UCSD-AML1 (cell line): ENCODE measurements at regions not wholly inside any gene's neighbourhood (a gene's known extent, or its start where the extent isn't known, plus 50 kb on each side); places are given as distances from the start of the nearest gene placed in this dataset.

Experiments used
- DNase-seq: peaks from one replicate; lab custom pipeline; 2025; ENCODE audit not compliant: unreplicated experiment; lab: John Stamatoyannopoulos, UW

GRCh38 chr5:6274846-6275543, 103.4 kb downstream of the MED10 start:
- no peak for DNase-seq

DNA sequence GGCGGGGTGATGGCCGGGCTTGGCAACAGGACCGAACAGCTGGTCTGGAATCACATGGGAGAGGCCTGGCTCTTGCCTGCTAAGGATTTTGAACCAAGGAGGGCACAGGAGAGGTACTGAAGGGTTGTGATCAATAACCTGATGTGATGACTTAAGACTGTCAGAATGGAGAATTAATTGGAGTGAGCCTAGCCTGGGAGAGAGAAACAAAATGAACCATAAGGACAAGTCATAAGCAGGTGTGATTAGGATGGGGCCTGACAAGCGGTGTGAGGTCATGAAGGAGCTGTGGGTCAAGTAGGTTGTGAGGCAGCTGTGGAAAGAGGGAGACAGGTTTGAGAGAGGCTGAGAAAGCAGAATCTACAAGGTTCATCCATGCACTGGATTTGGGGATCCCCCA, 104.6 kb downstream of the MED10 start:
- DNase-seq: no peak

GRCh38 chr5:6273090-6273735, 105.1 kb downstream of the MED10 start:
- no peak for DNase-seq

DNA sequence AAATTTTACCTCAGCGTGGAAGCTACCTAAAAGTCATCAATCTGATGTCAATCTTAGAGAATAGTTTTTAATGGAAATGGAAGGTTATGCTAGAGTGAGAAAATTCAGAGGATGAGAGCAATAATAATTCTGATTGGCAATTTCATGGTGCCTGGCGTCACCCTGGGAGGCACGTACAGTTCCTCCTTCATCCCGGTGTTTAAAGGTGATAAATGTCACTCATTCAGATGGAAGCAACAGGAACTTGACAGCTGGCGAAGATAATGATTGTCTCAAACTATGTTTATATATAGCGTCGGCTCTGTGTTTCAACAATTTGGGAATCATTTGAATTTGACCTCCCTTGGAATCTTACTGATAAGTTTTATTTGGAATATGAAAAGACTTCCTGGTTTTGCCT, 108.4 kb downstream of the MED10 start:
- DNase-seq: no peak

GRCh38 chr5:6266671-6267197, 111.6 kb downstream of the MED10 start:
- no peak for DNase-seq

GRCh38 chr5:6264394-6264793, 114.0 kb downstream of the MED10 start:
- DNase-seq: no peak

DNA sequence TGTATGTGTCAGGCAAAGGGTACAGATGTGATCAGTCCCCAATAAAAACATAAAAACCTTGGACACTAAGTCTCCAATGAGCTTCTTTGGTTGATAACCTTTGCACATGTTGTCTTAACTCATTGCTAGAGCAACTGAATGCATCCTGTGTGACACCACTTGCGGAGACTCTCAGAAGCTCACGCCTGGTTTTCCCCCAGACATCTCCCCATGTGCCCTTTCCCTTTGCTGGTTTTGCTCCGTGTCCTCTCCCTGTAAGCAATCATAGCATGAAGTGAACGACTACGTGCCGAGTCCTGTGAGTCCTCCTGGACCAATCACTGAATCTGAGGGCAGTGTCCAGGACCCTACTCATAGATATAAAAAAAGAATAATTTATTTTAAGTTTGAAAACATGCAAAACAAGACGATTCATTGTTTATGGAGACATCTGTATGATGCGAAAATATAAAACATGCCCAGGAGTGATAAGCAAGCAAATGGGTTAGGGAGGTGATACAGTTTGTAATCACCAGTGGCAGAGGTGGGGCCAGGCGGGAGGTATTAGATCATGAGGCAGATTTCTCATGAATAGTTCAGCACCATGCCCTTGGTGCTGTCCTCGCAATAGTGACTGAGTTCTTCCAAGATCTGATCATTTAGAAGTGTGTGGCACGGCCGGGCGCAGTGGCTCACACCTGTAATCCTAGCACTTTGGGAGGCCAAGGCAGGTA, 115.5 kb downstream of the MED10 start:
- no peak for DNase-seq

- DNase-seq: no peak
Measured at GRCh38 chr5:6261668-6262067, 116.7 kb downstream of the MED10 start.

GRCh38 chr5:6261256-6261655, 117.1 kb downstream of the MED10 start:
- no peak for DNase-seq

DNA sequence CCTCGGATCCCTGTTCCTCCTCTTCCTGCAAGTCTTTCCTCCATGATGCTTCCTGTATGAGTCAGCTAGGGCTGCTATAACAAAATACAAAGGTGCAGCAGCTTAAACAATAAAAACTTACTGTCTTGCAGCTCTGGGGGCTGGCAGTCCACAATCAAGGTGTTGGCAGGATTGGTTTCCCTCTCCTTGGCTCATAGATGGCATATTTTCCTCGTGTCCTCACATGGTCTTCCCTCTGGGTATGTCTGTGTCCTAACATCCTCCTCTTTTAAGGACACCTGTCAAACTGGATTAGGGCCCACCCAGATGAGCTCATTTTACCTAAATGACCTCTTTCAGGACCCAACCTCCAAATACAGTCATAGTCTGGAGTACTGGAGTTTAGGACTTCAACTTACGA, 117.5 kb downstream of the MED10 start:
- DNase-seq: no peak

DNA sequence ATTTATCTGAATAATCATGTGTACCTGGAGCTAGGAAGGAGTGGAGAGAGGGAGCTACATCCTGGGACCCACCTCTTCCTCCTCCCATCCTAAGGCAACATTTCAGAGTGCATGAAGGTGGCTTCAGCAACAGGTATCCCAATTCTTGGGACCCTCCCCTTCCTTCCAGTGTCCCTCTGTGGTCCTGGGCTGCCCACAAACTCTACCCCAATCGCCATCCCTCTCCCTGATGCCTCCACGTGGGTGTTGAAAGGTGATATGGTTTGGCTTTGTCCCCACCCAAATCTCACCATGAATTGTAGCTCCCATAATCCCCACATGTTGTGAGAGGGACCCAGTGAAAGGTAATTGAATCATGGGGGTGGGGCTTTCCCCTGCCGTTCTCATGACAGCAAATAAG, 121.4 kb downstream of the MED10 start:
- DNase-seq: no peak

DNA sequence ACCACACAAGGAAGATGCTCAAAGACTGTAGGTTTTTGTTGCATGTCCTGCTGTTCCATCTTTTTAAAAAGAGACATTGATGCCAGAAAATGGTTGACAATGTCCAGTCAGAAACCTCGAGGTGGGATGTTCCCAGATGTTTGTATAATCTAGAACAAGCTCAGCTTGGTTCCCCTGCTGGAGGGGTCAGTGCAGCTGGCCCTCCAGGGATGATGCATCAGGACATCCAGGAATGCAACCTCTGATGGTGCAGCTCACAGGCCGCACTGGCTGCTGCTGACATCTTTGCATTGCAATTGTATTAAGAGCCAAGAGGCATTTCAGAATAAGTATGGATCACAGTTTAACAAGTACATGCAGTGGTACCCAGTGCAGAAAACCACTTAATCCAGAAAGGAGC, 122.4 kb downstream of the MED10 start:
- DNase-seq: no peak

DNA sequence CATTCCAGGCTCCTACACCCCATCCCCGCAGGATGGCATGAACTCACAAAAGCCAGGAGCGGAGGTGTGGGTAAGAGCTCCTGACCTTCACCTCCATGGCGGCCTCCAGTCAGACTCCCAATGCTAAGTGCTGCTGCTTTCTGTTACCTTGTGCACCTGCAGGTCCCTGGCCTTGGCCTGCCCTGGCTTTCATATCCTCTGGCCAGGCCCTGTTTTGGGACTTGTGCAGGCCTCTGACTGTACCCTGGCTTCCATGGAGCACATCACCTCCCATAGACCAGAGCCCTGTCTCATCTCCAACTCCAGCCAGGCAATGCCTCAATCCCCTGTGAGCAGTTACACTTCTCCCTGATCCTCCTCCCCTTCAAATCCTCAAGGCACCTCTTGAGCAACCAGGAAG, 124.5 kb downstream of the MED10 start:
- no peak for DNase-seq

DNA sequence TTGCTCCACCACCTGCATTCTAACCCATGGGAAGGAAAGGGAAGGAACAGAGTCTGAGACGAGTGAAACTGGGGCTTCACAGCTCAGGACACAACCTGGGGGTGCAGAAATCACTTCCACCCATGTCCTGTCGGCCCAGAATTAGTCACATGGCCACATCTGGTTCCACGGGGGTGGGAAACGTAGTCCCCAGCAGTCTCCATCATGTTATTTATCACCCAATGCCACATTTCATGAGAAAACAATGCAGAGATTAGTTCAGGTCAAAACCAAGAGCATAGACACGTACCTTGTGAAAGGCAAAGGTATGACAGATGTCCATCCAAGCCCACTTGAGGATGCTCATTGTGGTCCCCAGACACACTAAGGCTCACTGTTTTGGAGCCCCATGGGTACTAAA, 125.1 kb downstream of the MED10 start:
- no peak for DNase-seq

- no peak for DNase-seq
Measured at GRCh38 chr5:6252581-6252980, 125.8 kb downstream of the MED10 start.

- no peak for DNase-seq
Measured at GRCh38 chr5:6251565-6252102, 126.7 kb downstream of the MED10 start.

- no peak for DNase-seq
Measured at GRCh38 chr5:6250121-6250520, 128.2 kb downstream of the MED10 start.

- no peak for DNase-seq
Measured at GRCh38 chr5:6248132-6248531, 130.2 kb downstream of the MED10 start.

DNA sequence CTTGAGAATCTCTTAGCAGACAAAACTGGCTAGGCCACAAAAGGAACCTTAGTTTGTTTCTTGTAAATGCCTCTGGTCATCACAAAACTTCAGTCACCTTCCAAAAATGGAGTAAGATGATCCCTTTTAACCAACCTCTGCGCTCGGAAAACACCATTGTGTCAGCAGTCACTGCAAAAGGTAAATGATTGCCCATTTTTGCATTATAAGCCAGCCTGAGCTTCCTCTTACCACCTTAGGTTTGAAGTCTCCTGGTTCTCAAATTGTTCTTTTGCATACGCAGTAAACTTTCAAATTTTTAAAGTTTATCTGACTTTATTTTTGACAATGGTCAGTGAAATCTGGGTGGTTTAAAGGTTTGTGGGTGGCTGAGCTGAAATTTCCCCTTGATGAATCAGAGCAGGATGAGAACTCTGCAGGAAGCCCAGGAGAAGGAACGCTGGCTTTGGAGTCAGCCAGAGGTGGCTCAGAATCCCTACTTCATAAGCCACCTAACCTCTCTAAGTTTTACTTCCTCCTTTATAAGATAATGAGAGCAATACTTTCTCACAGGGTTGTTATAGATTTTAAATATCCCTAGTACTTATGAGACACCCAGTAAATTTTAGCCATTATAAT, 131.4 kb downstream of the MED10 start:
- DNase-seq: no peak

- DNase-seq: no peak
Measured at GRCh38 chr5:6244339-6244714, 134.0 kb downstream of the MED10 start.

DNA sequence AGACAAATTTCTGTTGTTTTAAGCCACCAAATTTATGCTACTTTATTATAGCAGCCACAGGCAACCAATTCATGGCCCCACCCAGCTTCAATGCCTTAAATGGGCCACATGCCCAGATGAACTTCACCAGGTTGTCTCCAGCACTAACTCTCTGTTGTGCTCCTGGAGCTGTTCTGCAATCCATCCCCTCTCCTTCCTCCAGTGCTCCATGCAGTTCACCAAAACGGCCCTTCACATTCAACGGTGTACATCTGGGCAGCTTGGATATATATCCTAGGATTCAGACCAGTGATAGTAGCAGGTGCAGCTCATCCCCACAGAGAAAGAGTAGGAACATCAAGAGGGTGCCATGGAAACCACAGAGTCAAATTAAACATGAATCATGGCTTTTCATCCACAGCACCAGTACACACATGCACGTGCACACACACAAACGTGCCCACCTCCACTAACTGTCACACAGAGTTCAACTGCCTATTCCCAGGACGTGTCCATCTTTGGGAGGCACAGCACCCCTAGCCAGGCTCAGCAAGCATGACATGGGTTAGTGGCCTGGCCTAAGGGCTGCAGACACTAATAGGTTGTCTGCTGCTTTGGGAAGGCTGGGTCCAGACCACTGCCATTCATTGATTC, 134.5 kb downstream of the MED10 start:
- no peak for DNase-seq
